ENCODE measurements at regions not wholly inside any gene's neighbourhood (a gene's known extent, or its start where the extent isn't known, plus 50 kb on each side); places are given as distances from the start of the nearest gene placed in this dataset.
A peak's percentile ranks its signal among the peaks of the same experiment; 100 is the strongest.

GRCh38 chr5:66408576-66408975 is 187.6 kb upstream of the MAST4 start:
- Histone ChIP-seq H3K27ac (ENCODE audit: insufficient read depth in 1 of 2, low read depth in 1 of 2, low read length in 2 of 2, poor library complexity in 1 of 2, severe bottlenecking in 2 of 2) (no peak overlapping the region), H3K4me1 (ENCODE audit: control extremely low read depth in 1 of 4, control insufficient read depth in 4 of 4, insufficient read depth in 4 of 4, low read length in 3 of 4) (peaks cover 3 to 8% (median 5%) of the 10 kb centered on the region in 4 experiments), H3K9me3 (ENCODE audit: control extremely low read depth in 1 of 5, control insufficient read depth in 4 of 5, insufficient read depth in 2 of 5, low read depth in 1 of 5, low read length in 4 of 5) (no peaks in the 10 kb centered on the region), H3K27me3 (replicated peaks in 2 of 5; ENCODE audit: control insufficient read depth in 4 of 5, insufficient read depth in 5 of 5, low read length in 4 of 5) (no peaks in the 10 kb centered on the region), H3K4me3 (ENCODE audit: control insufficient read depth in 1 of 7, extremely low read depth in 1 of 7, insufficient read depth in 4 of 7, low read depth in 2 of 7, low read length in 6 of 7) (no peak overlapping the region), H3K36me3 (ENCODE audit: control insufficient read depth in 4 of 4, insufficient read depth in 4 of 4, low read length in 3 of 4) (no peaks in the 10 kb centered on the region)
- ChIA-PET POLR2A (no interaction called here), CTCF (no interaction called here)
- no peak for DNase-seq
- 80% methylated on average over 4 of the region's 5 CpGs for WGBS (ENCODE audit: insufficient coverage)

DNA sequence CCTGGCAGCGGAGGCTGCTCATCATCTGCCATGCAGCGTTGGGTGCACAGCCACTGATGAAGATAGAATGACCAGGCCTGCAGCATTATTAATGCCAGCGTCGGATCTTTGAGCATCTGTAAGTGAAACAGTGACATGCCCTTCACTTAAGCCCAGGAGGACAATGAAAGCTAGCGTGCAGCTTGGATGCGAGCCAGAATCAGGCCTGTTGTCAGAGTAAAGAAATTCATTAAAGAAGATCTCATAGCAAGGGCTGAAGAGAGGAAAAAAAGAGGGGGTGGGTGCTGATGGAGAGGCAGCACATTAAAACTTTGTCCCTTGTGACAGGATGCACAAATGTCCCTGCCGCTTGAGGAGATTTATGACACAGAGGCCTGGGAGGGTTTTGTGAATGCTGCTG is 186.1 kb upstream of the MAST4 start:
- no peak for DNase-seq
- Histone ChIP-seq H3K4me3 (ENCODE audit: control insufficient read depth in 1 of 7, extremely low read depth in 1 of 7, insufficient read depth in 4 of 7, low read depth in 2 of 7, low read length in 6 of 7) (no peak overlapping the region), H3K9me3 (ENCODE audit: control extremely low read depth in 1 of 5, control insufficient read depth in 4 of 5, insufficient read depth in 2 of 5, low read depth in 1 of 5, low read length in 4 of 5) (no peaks in the 10 kb centered on the region), H3K36me3 (ENCODE audit: control insufficient read depth in 4 of 4, insufficient read depth in 4 of 4, low read length in 3 of 4) (no peaks in the 10 kb centered on the region), H3K27me3 (replicated peaks in 2 of 5; ENCODE audit: control insufficient read depth in 4 of 5, insufficient read depth in 5 of 5, low read length in 4 of 5) (no peaks in the 10 kb centered on the region), H3K27ac (ENCODE audit: insufficient read depth in 1 of 2, low read depth in 1 of 2, low read length in 2 of 2, poor library complexity in 1 of 2, severe bottlenecking in 2 of 2) (no peak overlapping the region), H3K4me1 (ENCODE audit: control extremely low read depth in 1 of 4, control insufficient read depth in 4 of 4, insufficient read depth in 4 of 4, low read length in 3 of 4) (peaks cover 3 to 8% (median 5%) of the 10 kb centered on the region in 4 experiments)
- ChIA-PET POLR2A (no interaction called here), CTCF (no interaction called here)
- 95% methylated on average over 6 of the region's 7 CpGs for WGBS (ENCODE audit: insufficient coverage)

DNA sequence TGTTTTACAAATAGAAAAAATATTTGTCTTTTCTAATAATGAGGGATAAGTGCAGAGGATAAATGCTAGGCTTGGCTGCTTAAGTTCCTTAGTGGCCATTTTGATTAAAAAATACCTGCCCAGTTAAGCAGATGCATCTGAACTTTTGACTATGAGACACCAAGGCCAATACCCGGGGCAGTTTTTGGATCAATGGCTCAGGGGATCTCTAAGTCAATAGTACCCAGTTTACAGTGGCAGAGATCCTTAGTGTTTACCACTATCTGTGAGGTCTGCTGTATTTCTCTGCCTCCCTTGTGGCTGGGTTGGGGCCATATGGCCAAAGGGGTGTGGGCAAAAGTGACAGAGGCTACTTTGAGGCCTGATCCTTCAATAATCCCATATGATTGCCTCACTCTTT is 184.5 kb upstream of the MAST4 start:
- ChIA-PET POLR2A (no interaction called here), CTCF (no interaction called here)
- Histone ChIP-seq H3K9me3 (ENCODE audit: control extremely low read depth in 1 of 5, control insufficient read depth in 4 of 5, insufficient read depth in 2 of 5, low read depth in 1 of 5, low read length in 4 of 5) (no peaks in the 10 kb centered on the region), H3K36me3 (ENCODE audit: control insufficient read depth in 4 of 4, insufficient read depth in 4 of 4, low read length in 3 of 4) (no peaks in the 10 kb centered on the region), H3K4me3 (ENCODE audit: control insufficient read depth in 1 of 7, extremely low read depth in 1 of 7, insufficient read depth in 4 of 7, low read depth in 2 of 7, low read length in 6 of 7) (no peak overlapping the region), H3K27me3 (replicated peaks in 2 of 5; ENCODE audit: control insufficient read depth in 4 of 5, insufficient read depth in 5 of 5, low read length in 4 of 5) (no peaks in the 10 kb centered on the region), H3K27ac (ENCODE audit: insufficient read depth in 1 of 2, low read depth in 1 of 2, low read length in 2 of 2, poor library complexity in 1 of 2, severe bottlenecking in 2 of 2) (no peak overlapping the region), H3K4me1 (ENCODE audit: control extremely low read depth in 1 of 4, control insufficient read depth in 4 of 4, insufficient read depth in 4 of 4, low read length in 3 of 4) (peaks cover 0 to 9% (median 0%) of the 10 kb centered on the region in 4 experiments)
- WGBS (ENCODE audit: insufficient coverage): 88% methylated on average over 1 of the region's 1 CpG
- no peak for DNase-seq

- Histone ChIP-seq H3K36me3 (ENCODE audit: control insufficient read depth in 4 of 4, insufficient read depth in 4 of 4, low read length in 3 of 4) (no peaks in the 10 kb centered on the region), H3K4me3 (ENCODE audit: control insufficient read depth in 1 of 7, extremely low read depth in 1 of 7, insufficient read depth in 4 of 7, low read depth in 2 of 7, low read length in 6 of 7) (no peak overlapping the region), H3K4me1 (ENCODE audit: control extremely low read depth in 1 of 4, control insufficient read depth in 4 of 4, insufficient read depth in 4 of 4, low read length in 3 of 4) (peaks cover 0 to 9% (median 0%) of the 10 kb centered on the region in 4 experiments), H3K27ac (ENCODE audit: insufficient read depth in 1 of 2, low read depth in 1 of 2, low read length in 2 of 2, poor library complexity in 1 of 2, severe bottlenecking in 2 of 2) (no peak overlapping the region), H3K27me3 (replicated peaks in 2 of 5; ENCODE audit: control insufficient read depth in 4 of 5, insufficient read depth in 5 of 5, low read length in 4 of 5) (no peaks in the 10 kb centered on the region), H3K9me3 (ENCODE audit: control extremely low read depth in 1 of 5, control insufficient read depth in 4 of 5, insufficient read depth in 2 of 5, low read depth in 1 of 5, low read length in 4 of 5) (no peaks in the 10 kb centered on the region)
- POLR2A ChIA-PET: no interaction called here
- no peak for DNase-seq
- 100% methylated on average over 1 of the region's 1 CpG for WGBS (ENCODE audit: insufficient coverage)
- CTCF ChIA-PET: interaction anchor here (0.8 to 1.1 kb wide), 2 partner anchors 23 to 67 kb away, joined by 3 read pairs; no protein-coding TSS in a partner anchor
Measured at GRCh38 chr5:66413931-66414330, 182.3 kb upstream of the MAST4 start.

GRCh38 chr5:66415208-66415607 is 181.0 kb upstream of the MAST4 start:
- Histone ChIP-seq H3K27me3 (replicated peaks in 2 of 5; ENCODE audit: control insufficient read depth in 4 of 5, insufficient read depth in 5 of 5, low read length in 4 of 5) (no peaks in the 10 kb centered on the region), H3K4me1 (ENCODE audit: control extremely low read depth in 1 of 4, control insufficient read depth in 4 of 4, insufficient read depth in 4 of 4, low read length in 3 of 4) (peaks cover 0 to 9% (median 0%) of the 10 kb centered on the region in 4 experiments), H3K36me3 (ENCODE audit: control insufficient read depth in 4 of 4, insufficient read depth in 4 of 4, low read length in 3 of 4) (no peaks in the 10 kb centered on the region), H3K4me3 (ENCODE audit: control insufficient read depth in 1 of 7, extremely low read depth in 1 of 7, insufficient read depth in 4 of 7, low read depth in 2 of 7, low read length in 6 of 7) (no peak overlapping the region), H3K27ac (ENCODE audit: insufficient read depth in 1 of 2, low read depth in 1 of 2, low read length in 2 of 2, poor library complexity in 1 of 2, severe bottlenecking in 2 of 2) (no peak overlapping the region), H3K9me3 (ENCODE audit: control extremely low read depth in 1 of 5, control insufficient read depth in 4 of 5, insufficient read depth in 2 of 5, low read depth in 1 of 5, low read length in 4 of 5) (no peaks in the 10 kb centered on the region)
- POLR2A ChIA-PET: no interaction called here
- CTCF ChIA-PET: interaction anchor here (1.1 kb wide), 1 partner anchor 15 kb away, joined by 3 read pairs; no protein-coding TSS in a partner anchor
- DNase-seq: peak; percentile 9 to 61 (median 42)

DNA sequence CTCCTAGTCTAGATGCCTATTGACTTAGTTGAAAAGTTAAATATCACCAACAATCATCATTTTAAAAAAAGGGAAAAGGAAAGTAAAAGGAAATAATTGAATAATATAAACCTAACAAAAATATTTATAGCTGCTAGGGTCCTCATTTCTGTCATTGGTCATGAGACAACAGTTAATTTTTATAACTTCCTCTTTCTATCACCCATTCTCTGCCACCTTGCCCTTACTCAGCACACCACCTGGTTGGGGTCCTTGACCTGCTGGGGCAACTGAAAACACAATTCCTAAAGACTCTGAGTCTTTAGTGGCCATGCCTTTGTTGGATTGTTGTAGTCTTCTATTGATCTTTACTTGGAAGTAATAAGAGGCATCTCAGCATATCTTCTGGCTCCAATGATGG is 179.5 kb upstream of the MAST4 start:
- POLR2A ChIA-PET: no interaction called here

GRCh38 chr5:66417781-66418180 is 178.4 kb upstream of the MAST4 start:
- Histone ChIP-seq H3K4me3 (ENCODE audit: control insufficient read depth in 1 of 7, extremely low read depth in 1 of 7, insufficient read depth in 4 of 7, low read depth in 2 of 7, low read length in 6 of 7) (no peak overlapping the region), H3K4me1 (ENCODE audit: control extremely low read depth in 1 of 4, control insufficient read depth in 4 of 4, insufficient read depth in 4 of 4, low read length in 3 of 4) (peaks cover 0 to 9% (median 0%) of the 10 kb centered on the region in 4 experiments), H3K9me3 (ENCODE audit: control extremely low read depth in 1 of 5, control insufficient read depth in 4 of 5, insufficient read depth in 2 of 5, low read depth in 1 of 5, low read length in 4 of 5) (no peaks in the 10 kb centered on the region), H3K27ac (ENCODE audit: insufficient read depth in 1 of 2, low read depth in 1 of 2, low read length in 2 of 2, poor library complexity in 1 of 2, severe bottlenecking in 2 of 2) (no peak overlapping the region), H3K36me3 (ENCODE audit: control insufficient read depth in 4 of 4, insufficient read depth in 4 of 4, low read length in 3 of 4) (no peaks in the 10 kb centered on the region), H3K27me3 (replicated peaks in 2 of 5; ENCODE audit: control insufficient read depth in 4 of 5, insufficient read depth in 5 of 5, low read length in 4 of 5) (no peaks in the 10 kb centered on the region)
- DNase-seq: no peak
- CTCF ChIA-PET: no interaction called here
- POLR2A ChIA-PET: no interaction called here
- WGBS (ENCODE audit: insufficient coverage): 88% methylated on average over 2 of the region's 2 CpGs

More for the DNA sequence above, 179.5 kb upstream of the MAST4 start:
- H3K9me3 ChIP-seq (ENCODE audit: control extremely low read depth in 1 of 5, control insufficient read depth in 4 of 5, insufficient read depth in 2 of 5, low read depth in 1 of 5, low read length in 4 of 5): no peaks in the 10 kb centered on the region
- CTCF ChIA-PET: no interaction called here
- peaks cover 0 to 9% (median 0%) of the 10 kb centered on the region in 4 experiments for H3K4me1 ChIP-seq (ENCODE audit: control extremely low read depth in 1 of 4, control insufficient read depth in 4 of 4, insufficient read depth in 4 of 4, low read length in 3 of 4)
- H3K27me3 ChIP-seq (replicated peaks in 2 of 5; ENCODE audit: control insufficient read depth in 4 of 5, insufficient read depth in 5 of 5, low read length in 4 of 5): no peaks in the 10 kb centered on the region
- H3K36me3 ChIP-seq (ENCODE audit: control insufficient read depth in 4 of 4, insufficient read depth in 4 of 4, low read length in 3 of 4): no peaks in the 10 kb centered on the region
- H3K27ac ChIP-seq (ENCODE audit: insufficient read depth in 1 of 2, low read depth in 1 of 2, low read length in 2 of 2, poor library complexity in 1 of 2, severe bottlenecking in 2 of 2): no peak overlapping the region
- DNase-seq: peak in 2 of 3 donors; percentile 41 to 58
- H3K4me3 ChIP-seq (ENCODE audit: control insufficient read depth in 1 of 7, extremely low read depth in 1 of 7, insufficient read depth in 4 of 7, low read depth in 2 of 7, low read length in 6 of 7): no peak overlapping the region
